Activated CD4-positive, alpha-beta memory T cell treated with anti-CD3 and anti-CD28 coated beads for 36 hours (primary cell): ENCODE measurements at regions not wholly inside any gene's neighbourhood (a gene's known extent, or its start where the extent isn't known, plus 50 kb on each side); places are given as distances from the start of the nearest gene placed in this dataset.

ENCODE experiments used
- CTCF ChIA-PET: fragments of 350-600 bp; sonication (Branson Sonifier 250); formaldehyde crosslinking; loops from one replicate; lab custom pipeline; 2021; ENCODE audit warnings: antibody characterized with exemption, inconsistent platforms; lab: Charles Lee
- POLR2A ChIA-PET: fragments of 350-600 bp; sonication (Branson Sonifier 250); formaldehyde crosslinking; loops from one replicate; lab custom pipeline; 2021; ENCODE audit warnings: antibody characterized with exemption; lab: Charles Lee
- DNase-seq: peaks from one replicate; pipeline ENCODE4 v3.0.0-alpha.2; 2020
- H3K27ac Mint-ChIP-seq: one replicate; pipeline ENCODE4 v1.8.0; 2021; ENCODE audit warnings: mixed read lengths
- H3K27me3 Mint-ChIP-seq: one replicate; pipeline ENCODE4 v1.8.0; 2021; ENCODE audit warnings: mixed read lengths
- H3K36me3 Mint-ChIP-seq: one replicate; pipeline ENCODE4 v1.8.0; 2021; ENCODE audit warnings: mixed read lengths
- H3K4me1 Mint-ChIP-seq: one replicate; pipeline ENCODE4 v1.8.0; 2021; ENCODE audit warnings: low read depth, mixed read lengths
- H3K4me3 Mint-ChIP-seq: one replicate; pipeline ENCODE4 v1.8.0; 2021; ENCODE audit warnings: mild to moderate bottlenecking, mixed read lengths
- H3K9me3 Mint-ChIP-seq: one replicate; pipeline ENCODE4 v1.8.0; 2021; ENCODE audit warnings: mixed read lengths
- intact Hi-C: fragments of 100-400 bp; cut with micrococcal nuclease; formaldehyde crosslinking; loops from one replicate; pipeline ENCODE4 v1.15.1; 2023

DNA sequence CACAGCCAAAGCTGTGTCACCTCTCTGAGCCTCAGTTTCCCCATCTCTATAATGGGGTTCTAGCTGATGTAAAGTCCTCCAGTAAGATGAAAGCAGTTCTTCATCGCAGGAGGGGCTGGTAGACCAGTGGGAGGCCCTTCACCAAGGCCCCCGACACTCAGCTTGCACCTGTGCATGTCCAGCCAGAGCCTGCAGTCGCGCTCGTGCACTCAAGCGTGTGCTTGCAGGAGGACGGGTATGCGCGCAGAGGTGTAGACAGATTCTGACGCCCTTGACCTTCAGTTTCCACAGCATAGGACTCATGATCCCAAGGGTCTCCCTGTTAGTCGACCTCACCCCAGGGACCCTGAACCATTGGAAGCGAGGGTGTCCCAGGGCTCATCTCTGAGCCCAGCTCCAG, 633.7 kb downstream of the TBC1D22A start:
- ChIA-PET CTCF (no interaction called here), POLR2A (no interaction called here)
- Mint-ChIP-seq H3K27me3 (no peaks in the 10 kb centered on the region), H3K27ac (no peak overlapping the region), H3K36me3 (no peaks in the 10 kb centered on the region), H3K4me3 (no peak overlapping the region), H3K9me3 (no peaks in the 10 kb centered on the region), H3K4me1 (no peaks in the 10 kb centered on the region)
- no peak for DNase-seq
- intact Hi-C loops = no loop called here

DNA sequence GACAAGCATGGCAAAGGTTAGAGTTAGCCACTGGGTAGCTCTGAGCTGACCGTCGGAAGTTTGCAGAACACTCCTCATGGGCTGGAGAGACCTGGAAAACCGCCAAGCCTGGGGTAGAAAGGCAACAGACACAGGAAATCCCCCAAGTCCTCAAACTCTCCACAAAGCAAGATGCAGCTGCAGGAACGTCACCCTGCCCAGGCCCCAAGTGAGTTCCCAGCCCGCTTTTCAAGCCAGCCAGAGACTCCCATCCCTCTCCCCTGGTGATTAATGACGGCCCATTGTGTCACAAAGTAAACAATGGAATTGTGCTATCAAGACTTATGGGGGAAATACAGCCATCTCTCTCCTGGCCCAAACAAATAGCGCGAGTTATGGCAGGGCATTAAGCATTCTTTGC, 633.0 kb downstream of the TBC1D22A start:
- H3K36me3 Mint-ChIP-seq = no peaks in the 10 kb centered on the region
- no peaks in the 10 kb centered on the region for H3K4me1 Mint-ChIP-seq
- POLR2A ChIA-PET = no interaction called here
- no peaks in the 10 kb centered on the region for H3K9me3 Mint-ChIP-seq
- DNase-seq = no peak
- H3K27me3 Mint-ChIP-seq = no peaks in the 10 kb centered on the region
- CTCF ChIA-PET = no interaction called here
- no peak overlapping the region for H3K4me3 Mint-ChIP-seq
- intact Hi-C loops = no loop called here
- no peak overlapping the region for H3K27ac Mint-ChIP-seq

DNA sequence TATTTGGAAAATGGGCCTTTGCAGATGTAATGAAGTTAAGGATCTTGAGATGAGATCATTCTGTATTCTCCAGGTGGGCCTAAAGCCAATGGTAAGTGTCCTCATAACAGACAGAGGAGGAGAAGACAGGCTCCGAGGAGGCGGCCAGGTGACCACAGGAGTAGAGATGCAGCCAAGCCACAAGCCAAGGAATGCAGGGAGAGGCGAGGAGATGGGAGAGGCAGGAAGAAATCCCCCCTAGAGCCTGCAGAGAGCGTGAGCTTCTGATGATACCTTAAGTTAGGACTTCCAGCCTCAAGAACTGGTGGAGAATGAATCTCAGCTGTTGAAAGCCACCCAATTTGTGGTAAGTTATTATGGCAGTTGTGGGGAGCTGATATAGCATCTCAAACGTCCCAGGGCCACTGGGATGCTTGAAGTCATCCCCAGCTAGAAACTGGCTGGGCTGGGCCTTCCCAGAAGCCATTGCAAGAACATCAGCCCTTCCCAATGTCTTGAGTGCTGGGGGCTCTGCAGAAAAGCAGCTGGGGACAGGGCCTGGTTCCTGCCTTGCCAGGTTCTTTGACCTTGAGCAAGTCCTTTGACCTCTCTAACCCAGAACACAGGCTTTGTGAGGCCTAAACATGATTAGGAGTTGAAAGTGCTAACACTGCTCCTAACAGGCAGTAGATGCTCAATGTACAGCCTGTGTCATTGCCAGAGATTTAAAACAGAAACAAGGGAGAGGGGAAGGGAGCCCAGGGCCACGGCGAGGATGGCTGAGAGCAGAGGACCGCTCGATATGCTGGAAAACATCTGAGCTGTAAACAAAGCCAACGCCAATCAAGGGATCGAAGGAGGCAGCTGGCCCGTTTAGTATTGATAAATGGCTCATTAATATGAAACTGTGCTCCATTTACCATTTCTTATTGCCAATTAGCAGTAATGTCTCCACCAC, 632.3 kb downstream of the TBC1D22A start:
- CTCF ChIA-PET = no interaction called here
- POLR2A ChIA-PET = no interaction called here
- Mint-ChIP-seq H3K27ac (no peak overlapping the region), H3K4me1 (no peaks in the 10 kb centered on the region), H3K9me3 (no peaks in the 10 kb centered on the region), H3K27me3 (no peaks in the 10 kb centered on the region), H3K36me3 (no peaks in the 10 kb centered on the region), H3K4me3 (no peak overlapping the region)
- intact Hi-C loops = no loop called here
- DNase-seq = no peak

DNA sequence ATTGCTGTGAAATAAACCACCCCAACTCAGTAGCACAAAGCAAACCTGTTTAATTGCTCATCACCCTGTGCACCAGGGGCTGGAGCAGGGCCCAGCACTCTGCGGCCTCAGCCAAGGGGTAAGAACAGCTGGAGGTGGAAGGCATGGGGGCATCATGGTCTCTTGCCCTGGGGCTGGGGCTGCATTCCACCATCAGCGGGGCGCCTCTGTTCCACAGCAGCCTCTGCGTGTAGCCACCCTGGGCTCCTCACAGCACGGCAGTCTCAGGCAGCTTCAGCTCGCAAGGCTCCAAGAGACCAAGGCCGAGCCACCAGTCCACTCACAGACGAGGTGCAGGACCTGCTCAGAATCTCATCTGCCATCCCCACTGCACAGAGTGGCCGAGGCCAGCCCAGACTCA, 630.7 kb downstream of the TBC1D22A start:
- H3K4me1 Mint-ChIP-seq = no peaks in the 10 kb centered on the region
- H3K27ac Mint-ChIP-seq = no peak overlapping the region
- ChIA-PET CTCF (no interaction called here), POLR2A (no interaction called here)
- intact Hi-C loops = no loop called here
- H3K9me3 Mint-ChIP-seq = no peaks in the 10 kb centered on the region
- no peak overlapping the region for H3K4me3 Mint-ChIP-seq
- H3K27me3 Mint-ChIP-seq = no peaks in the 10 kb centered on the region
- H3K36me3 Mint-ChIP-seq = no peaks in the 10 kb centered on the region
- no peak for DNase-seq

DNA sequence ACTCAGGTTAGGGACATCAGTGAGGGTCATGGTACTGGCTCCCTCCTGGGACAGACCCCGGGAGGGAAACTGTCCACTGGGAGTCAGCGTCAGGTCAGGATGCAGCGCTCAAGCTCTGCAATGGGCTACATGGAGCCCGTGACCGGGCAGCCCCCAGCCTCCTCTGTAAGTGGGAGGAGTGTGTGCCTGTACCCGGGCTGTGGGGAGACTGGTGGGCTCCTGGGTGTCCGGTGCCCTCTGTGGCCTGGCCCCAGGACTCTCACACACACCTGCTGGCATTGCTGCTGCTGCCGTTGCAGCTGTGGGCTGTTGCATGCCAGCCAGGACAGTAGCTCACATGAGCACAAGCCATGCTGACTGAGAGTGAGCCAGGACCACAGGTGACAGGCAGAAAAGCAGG, 630.3 kb downstream of the TBC1D22A start:
- ChIA-PET POLR2A (no interaction called here), CTCF (no interaction called here)
- no peaks in the 10 kb centered on the region for H3K4me1 Mint-ChIP-seq

DNA sequence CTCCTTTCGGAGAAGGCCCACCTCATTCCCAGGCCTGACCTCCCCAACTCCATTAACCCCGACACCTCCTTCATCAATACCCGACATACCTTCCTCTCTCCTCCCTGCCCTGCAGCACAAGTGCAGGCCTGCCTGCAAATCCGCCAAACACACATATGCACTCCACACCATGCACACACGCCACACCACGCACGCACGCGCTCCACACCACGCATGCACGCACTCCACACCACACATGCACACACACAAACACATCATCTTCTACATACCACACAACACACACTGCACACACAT, 629.6 kb downstream of the TBC1D22A start:
- intact Hi-C loops = no loop called here
- DNase-seq = no peak
- H3K9me3 Mint-ChIP-seq = no peaks in the 10 kb centered on the region
- POLR2A ChIA-PET = no interaction called here
- no peaks in the 10 kb centered on the region for H3K36me3 Mint-ChIP-seq
- no peaks in the 10 kb centered on the region for H3K27me3 Mint-ChIP-seq
- no peaks in the 10 kb centered on the region for H3K4me1 Mint-ChIP-seq
- CTCF ChIA-PET = no interaction called here
- H3K27ac Mint-ChIP-seq = no peak overlapping the region
- no peak overlapping the region for H3K4me3 Mint-ChIP-seq

More for the DNA sequence above, 630.3 kb downstream of the TBC1D22A start:
- no peak overlapping the region for H3K4me3 Mint-ChIP-seq
- H3K9me3 Mint-ChIP-seq = no peaks in the 10 kb centered on the region
- DNase-seq = no peak
- no peaks in the 10 kb centered on the region for H3K36me3 Mint-ChIP-seq
- intact Hi-C loops = no loop called here
- H3K27ac Mint-ChIP-seq = no peak overlapping the region
- H3K27me3 Mint-ChIP-seq = no peaks in the 10 kb centered on the region

DNA sequence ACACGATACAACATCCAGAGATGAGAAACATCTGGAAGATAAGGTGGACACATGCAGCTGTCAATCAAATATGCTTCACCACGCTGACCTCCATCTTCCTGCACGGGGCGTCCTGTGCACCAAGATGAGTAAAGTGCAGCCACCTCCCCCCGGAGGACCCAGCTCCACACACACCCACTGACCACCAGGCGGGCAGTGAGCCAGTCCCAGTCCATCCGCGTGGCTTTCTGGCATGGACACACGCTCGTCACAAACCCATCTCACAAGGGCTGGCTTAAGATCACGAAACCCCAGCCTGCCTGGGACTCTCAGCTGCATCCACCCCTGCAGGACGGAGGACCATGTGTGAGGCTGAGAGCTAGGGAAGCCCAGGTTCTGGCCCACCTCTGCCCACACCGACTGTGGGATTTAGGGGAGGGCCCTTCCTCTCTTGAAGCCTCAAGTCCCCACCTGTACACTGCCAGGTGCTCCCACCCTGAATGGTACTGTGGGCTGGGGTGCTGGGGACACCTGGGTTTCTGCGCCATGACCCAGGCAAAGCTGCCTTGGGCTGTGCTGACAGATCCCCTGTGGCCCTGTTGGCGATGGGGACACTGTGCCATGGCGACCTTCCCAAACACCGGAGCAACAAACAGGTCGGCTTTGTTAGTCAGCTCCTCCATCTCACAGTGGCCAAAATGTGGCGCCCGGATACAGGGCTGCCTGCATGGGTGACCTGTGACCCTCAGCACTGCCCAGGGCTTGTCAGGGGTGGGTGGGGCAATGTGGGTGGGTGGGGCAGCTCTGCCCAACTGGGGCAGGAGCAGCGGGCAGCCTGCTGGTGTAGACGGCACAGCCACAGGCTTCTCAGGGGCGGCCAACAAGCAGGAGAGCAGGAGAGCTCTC, 629.0 kb downstream of the TBC1D22A start:
- Mint-ChIP-seq H3K27me3 (no peaks in the 10 kb centered on the region), H3K27ac (no peak overlapping the region), H3K4me1 (no peaks in the 10 kb centered on the region), H3K36me3 (no peaks in the 10 kb centered on the region), H3K4me3 (no peak overlapping the region), H3K9me3 (no peaks in the 10 kb centered on the region)
- intact Hi-C loops = no loop called here
- ChIA-PET CTCF (no interaction called here), POLR2A (no interaction called here)
- no peak for DNase-seq

DNA sequence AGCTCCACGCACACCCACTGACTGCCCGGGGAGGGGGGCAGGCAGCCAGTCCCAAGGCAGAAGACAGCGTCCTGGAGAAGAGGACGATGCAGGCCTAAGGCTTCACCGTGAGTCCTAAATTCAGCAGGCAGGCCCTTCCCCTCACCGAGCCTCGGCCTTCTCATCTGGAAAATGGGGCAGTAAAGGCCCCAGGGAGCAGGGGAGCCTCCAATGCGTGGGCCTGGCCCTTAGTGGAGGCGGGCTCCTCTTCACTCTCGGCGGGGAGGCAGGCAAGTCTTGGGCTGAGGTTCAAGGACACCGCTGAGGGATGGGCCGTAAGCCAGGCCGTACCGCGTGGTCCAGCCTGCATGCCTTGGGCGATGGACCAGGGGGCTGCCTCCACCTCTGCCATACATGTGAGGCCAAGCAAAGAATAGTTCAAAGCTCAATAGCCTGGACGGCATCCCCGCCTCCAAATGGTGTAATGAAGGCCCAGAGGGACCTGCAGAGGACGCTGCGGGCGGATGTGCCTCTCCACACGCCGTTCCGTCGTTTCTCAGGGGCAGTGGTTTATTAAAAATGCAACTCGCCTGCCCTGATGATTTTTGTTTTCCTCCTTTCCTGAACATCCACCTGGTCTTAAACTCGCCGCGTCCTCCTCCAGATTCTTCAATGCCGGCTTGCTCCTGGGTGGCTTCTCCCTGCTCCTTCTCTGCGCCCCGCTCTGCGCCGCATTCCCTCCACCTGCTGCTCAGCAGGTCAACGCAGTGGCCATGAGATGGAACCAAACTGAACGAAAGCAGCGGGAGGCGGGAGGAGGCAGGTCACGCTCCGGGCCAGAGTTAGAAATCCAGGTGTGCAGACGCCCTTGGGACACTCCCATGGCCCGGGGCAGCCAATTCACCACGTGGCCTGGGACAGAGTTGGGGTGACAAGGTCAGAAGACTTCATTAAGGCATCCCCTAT, 627.8 kb downstream of the TBC1D22A start:
- H3K36me3 Mint-ChIP-seq = no peaks in the 10 kb centered on the region
- no peak overlapping the region for H3K4me3 Mint-ChIP-seq
- no peaks in the 10 kb centered on the region for H3K27me3 Mint-ChIP-seq
- CTCF ChIA-PET = no interaction called here
- intact Hi-C loops = no loop called here
- no peaks in the 10 kb centered on the region for H3K9me3 Mint-ChIP-seq
- DNase-seq = no peak
- POLR2A ChIA-PET = no interaction called here
- no peaks in the 10 kb centered on the region for H3K4me1 Mint-ChIP-seq
- no peak overlapping the region for H3K27ac Mint-ChIP-seq

DNA sequence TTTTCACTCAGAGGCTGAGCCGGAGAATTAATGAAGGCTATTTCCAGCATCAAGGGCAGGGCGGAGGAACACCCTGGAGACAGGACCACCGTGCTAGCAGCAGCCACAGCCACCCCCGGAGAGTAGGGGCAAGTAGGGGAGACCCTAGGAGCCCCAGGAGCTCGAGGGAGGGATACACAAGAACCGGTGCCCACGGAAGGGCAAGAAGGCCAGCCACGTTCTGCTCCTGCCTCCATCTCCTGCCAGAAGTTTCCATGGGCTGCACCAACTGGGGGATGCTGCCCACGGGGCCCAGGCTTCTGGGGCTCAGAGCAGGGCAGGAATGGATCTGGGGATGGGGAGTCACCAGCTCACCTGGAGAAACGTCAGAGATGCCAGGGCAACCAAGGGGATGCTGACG, 626.8 kb downstream of the TBC1D22A start:
- H3K27me3 Mint-ChIP-seq = no peaks in the 10 kb centered on the region
- no peaks in the 10 kb centered on the region for H3K9me3 Mint-ChIP-seq
- DNase-seq = no peak
- H3K27ac Mint-ChIP-seq = no peak overlapping the region
- ChIA-PET CTCF (no interaction called here), POLR2A (no interaction called here)
- H3K4me1 Mint-ChIP-seq = no peaks in the 10 kb centered on the region
- H3K36me3 Mint-ChIP-seq = no peaks in the 10 kb centered on the region
- no peak overlapping the region for H3K4me3 Mint-ChIP-seq
- intact Hi-C loops = no loop called here

DNA sequence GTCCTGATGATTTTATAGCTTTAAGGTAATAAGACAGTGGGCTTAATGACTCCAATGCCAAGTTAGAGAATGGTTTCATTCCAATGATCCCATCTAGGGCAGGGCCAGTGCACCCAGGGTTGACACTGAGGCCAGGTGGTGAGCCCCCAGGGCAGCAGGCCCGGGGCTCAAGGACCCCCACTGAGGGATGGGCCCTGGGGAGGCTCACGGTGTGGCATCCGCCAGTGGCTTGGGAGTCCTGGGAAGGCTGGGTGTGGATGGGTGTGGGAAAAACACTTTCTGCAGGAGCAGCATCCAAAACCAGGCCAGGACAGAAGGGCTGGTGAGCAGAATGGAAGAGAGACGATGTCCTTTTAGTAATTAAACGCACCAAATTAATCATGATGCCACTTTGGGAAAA, 626.3 kb downstream of the TBC1D22A start:
- Mint-ChIP-seq H3K27ac (no peak overlapping the region), H3K9me3 (no peaks in the 10 kb centered on the region), H3K4me1 (no peaks in the 10 kb centered on the region), H3K4me3 (no peak overlapping the region), H3K36me3 (no peaks in the 10 kb centered on the region), H3K27me3 (no peaks in the 10 kb centered on the region)
- POLR2A ChIA-PET = no interaction called here
- intact Hi-C loops = no loop called here
- CTCF ChIA-PET = no interaction called here
- DNase-seq = no peak

DNA sequence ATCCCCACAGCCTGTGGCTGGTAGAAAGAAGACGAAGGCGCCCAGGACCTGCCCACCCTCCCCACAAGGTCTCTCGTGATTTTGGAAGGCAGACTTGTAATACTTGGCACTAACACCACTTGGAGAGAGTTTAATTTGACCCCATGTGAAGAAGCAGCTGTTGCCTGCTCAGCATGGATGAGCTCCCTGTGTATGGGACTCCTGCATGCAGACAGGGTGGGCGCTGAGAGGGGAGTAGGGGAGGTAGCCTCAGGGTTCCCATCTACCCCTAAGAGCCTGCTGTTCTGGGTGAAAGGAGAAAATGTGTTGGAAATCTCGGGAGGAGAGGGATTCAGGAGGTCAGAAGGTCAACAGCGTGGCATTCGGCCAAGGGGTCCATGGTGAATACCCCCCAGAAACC, 625.9 kb downstream of the TBC1D22A start:
- H3K9me3 Mint-ChIP-seq = no peaks in the 10 kb centered on the region
- H3K27ac Mint-ChIP-seq = no peak overlapping the region
- DNase-seq = no peak
- H3K4me3 Mint-ChIP-seq = no peak overlapping the region
- intact Hi-C loops = no loop called here
- no peaks in the 10 kb centered on the region for H3K27me3 Mint-ChIP-seq
- ChIA-PET CTCF (no interaction called here), POLR2A (no interaction called here)
- no peaks in the 10 kb centered on the region for H3K36me3 Mint-ChIP-seq
- no peaks in the 10 kb centered on the region for H3K4me1 Mint-ChIP-seq
